K562 (cell line): ENCODE measurements at regions not wholly inside any gene's neighbourhood (a gene's known extent, or its start where the extent isn't known, plus 50 kb on each side); places are given as distances from the start of the nearest gene placed in this dataset.

ENCODE experiments used
- CTCF ChIP-seq, 3 experiments: IDR thresholded peaks in 2 of 3; conservative IDR thresholded peaks in 1 of 3; 2 replicates each; pipeline ENCODE4 v1.5.1; 2011 to 2012; ENCODE audit warnings: low read length in 3 of 3, mild to moderate bottlenecking in 3 of 3, control low read depth in 2 of 3, improper control_type of control experiment in 1 of 3, inconsistent platforms in 1 of 3, low read depth in 1 of 3, mixed read lengths in 1 of 3, moderate library complexity in 1 of 3; ENCODE audit not compliant: insufficient read depth in 2 of 3
- E2F3 ChIP-seq: fragments of 250-450 bp; sonication (Bioruptor Pico); IDR thresholded peaks from 2 replicates; pipeline ENCODE4 v1.4.0; 2020; ENCODE audit warnings: mild to moderate bottlenecking
- NFXL1 ChIP-seq: fragments of 450-650 bp; formaldehyde crosslinking; IDR thresholded peaks from 2 replicates; pipeline ENCODE4 v1.4.0; 2021; ENCODE audit warnings: mild to moderate bottlenecking
- RBBP5 ChIP-seq: fragments of 200-600 bp; sonication (generic); IDR thresholded peaks from 2 replicates; pipeline ENCODE4 v1.6.1; 2012; ENCODE audit warnings: borderline replicate concordance, mild to moderate bottlenecking, low read length, control low read depth, inconsistent platforms; ENCODE audit not compliant: insufficient read depth, poor library complexity, severe bottlenecking
- TF ChIP-seq, protein P1 (sequence below): sonication (generic); formaldehyde crosslinking; IDR thresholded peaks from 2 replicates; pipeline ENCODE4 v1.8.1; 2022; ENCODE audit warnings: missing genetic modification reagents
- TF ChIP-seq, protein P2 (sequence below): IDR thresholded peaks from 2 replicates; pipeline ENCODE4 v1.6.1; 2011; ENCODE audit warnings: borderline replicate concordance, low read depth, mild to moderate bottlenecking, moderate library complexity, low read length; ENCODE audit not compliant: insufficient read depth, poor library complexity, severe bottlenecking

GRCh38 chr10:120990831-120991230 lies 139.7 kb downstream of the WDR11 start:
- no peak for TF ChIP-seq NFXL1
- no peak for TF ChIP-seq CTCF (IDR thresholded peaks at IDR 0.05 in 2 of 3, conservative IDR thresholded peaks at IDR 0.05 in 1 of 3; ENCODE audit: insufficient read depth in 2 of 3, low read depth in 1 of 3, low read length in 3 of 3)
- no peak for TF ChIP-seq RBBP5
- TF ChIP-seq, protein P1, sequence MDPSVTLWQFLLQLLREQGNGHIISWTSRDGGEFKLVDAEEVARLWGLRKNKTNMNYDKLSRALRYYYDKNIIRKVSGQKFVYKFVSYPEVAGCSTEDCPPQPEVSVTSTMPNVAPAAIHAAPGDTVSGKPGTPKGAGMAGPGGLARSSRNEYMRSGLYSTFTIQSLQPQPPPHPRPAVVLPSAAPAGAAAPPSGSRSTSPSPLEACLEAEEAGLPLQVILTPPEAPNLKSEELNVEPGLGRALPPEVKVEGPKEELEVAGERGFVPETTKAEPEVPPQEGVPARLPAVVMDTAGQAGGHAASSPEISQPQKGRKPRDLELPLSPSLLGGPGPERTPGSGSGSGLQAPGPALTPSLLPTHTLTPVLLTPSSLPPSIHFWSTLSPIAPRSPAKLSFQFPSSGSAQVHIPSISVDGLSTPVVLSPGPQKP = no peak
- no peak for TF ChIP-seq E2F3 (CRISPR knock-in tag)
- TF ChIP-seq, protein P2, sequence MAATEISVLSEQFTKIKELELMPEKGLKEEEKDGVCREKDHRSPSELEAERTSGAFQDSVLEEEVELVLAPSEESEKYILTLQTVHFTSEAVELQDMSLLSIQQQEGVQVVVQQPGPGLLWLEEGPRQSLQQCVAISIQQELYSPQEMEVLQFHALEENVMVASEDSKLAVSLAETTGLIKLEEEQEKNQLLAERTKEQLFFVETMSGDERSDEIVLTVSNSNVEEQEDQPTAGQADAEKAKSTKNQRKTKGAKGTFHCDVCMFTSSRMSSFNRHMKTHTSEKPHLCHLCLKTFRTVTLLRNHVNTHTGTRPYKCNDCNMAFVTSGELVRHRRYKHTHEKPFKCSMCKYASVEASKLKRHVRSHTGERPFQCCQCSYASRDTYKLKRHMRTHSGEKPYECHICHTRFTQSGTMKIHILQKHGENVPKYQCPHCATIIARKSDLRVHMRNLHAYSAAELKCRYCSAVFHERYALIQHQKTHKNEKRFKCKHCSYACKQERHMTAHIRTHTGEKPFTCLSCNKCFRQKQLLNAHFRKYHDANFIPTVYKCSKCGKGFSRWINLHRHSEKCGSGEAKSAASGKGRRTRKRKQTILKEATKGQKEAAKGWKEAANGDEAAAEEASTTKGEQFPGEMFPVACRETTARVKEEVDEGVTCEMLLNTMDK = no peak
